H9 (cell line): ENCODE measurements at regions not wholly inside any gene's neighbourhood (a gene's known extent, or its start where the extent isn't known, plus 50 kb on each side); places are given as distances from the start of the nearest gene placed in this dataset.

Experiments
- DNase-seq: peaks from one replicate; pipeline ENCODE4 v3.0.0-alpha.2; 2017
- H2AFZ ChIP-seq: one replicate; pipeline ENCODE4 v1.6.1; 2013; ENCODE audit warnings: mild to moderate bottlenecking, low read length, control low read depth, moderate library complexity
- H2AK5ac ChIP-seq: 2 replicates; pipeline ENCODE4 v1.6.1; 2013; ENCODE audit warnings: low read length, control low read depth, mixed read lengths; ENCODE audit not compliant: insufficient read length
- H2BK120ac ChIP-seq: one replicate; pipeline ENCODE4 v1.6.1; 2013; ENCODE audit warnings: low read depth, mild to moderate bottlenecking, low read length, control low read depth, inconsistent platforms; ENCODE audit not compliant: poor library complexity, severe bottlenecking
- H2BK12ac ChIP-seq: 2 replicates; pipeline ENCODE4 v1.6.1; 2013; ENCODE audit warnings: low read length, control low read depth, mixed read lengths, low read depth; ENCODE audit not compliant: insufficient read length
- H2BK15ac ChIP-seq: 2 replicates; pipeline ENCODE4 v1.6.1; 2013; ENCODE audit warnings: low read depth, low read length, control low read depth
- H2BK20ac ChIP-seq: one replicate; pipeline ENCODE4 v1.6.1; 2013; ENCODE audit warnings: low read depth, mild to moderate bottlenecking, low read length, control low read depth, inconsistent platforms; ENCODE audit not compliant: poor library complexity, severe bottlenecking
- H2BK5ac ChIP-seq: 2 replicates; pipeline ENCODE4 v1.6.1; 2013; ENCODE audit warnings: low read length, control low read depth, mixed read lengths; ENCODE audit not compliant: insufficient read length
- H3K14ac ChIP-seq: 2 replicates; pipeline ENCODE4 v1.6.1; 2013; ENCODE audit warnings: low read length, control low read depth; ENCODE audit not compliant: insufficient read depth
- H3K18ac ChIP-seq: 2 replicates; pipeline ENCODE4 v1.6.1; 2013; ENCODE audit warnings: low read depth, mild to moderate bottlenecking, mixed read lengths, low read length, control low read depth; ENCODE audit not compliant: insufficient read length
- H3K23ac ChIP-seq: 2 replicates; pipeline ENCODE4 v1.6.1; 2013; ENCODE audit warnings: low read length, control low read depth, mixed read lengths, low read depth; ENCODE audit not compliant: insufficient read length
- H3K23me2 ChIP-seq: 2 replicates; pipeline ENCODE4 v1.6.1; 2013; ENCODE audit warnings: low read depth, mild to moderate bottlenecking, mixed read lengths, low read length, control low read depth; ENCODE audit not compliant: insufficient read length, poor library complexity, severe bottlenecking
- H3K27ac ChIP-seq: 2 replicates; pipeline ENCODE4 v1.5.1; 2013; ENCODE audit warnings: low read length, control low read depth, mixed read lengths, low read depth; ENCODE audit not compliant: insufficient read length
- H3K27me3 ChIP-seq: 2 replicates; pipeline ENCODE4 v1.6.1; 2013; ENCODE audit warnings: low read length, control low read depth, inconsistent platforms; ENCODE audit not compliant: insufficient read depth
- H3K4ac ChIP-seq: 2 replicates; pipeline ENCODE4 v1.6.1; 2013; ENCODE audit warnings: low read depth, mild to moderate bottlenecking, control low read depth, inconsistent platforms, low read length, moderate library complexity
- H3K4me1 ChIP-seq: 2 replicates; pipeline ENCODE4 v1.6.1; 2013; ENCODE audit warnings: low read length, control low read depth, inconsistent platforms; ENCODE audit not compliant: insufficient read depth
- H3K4me2 ChIP-seq: 2 replicates; pipeline ENCODE4 v1.6.1; 2013; ENCODE audit warnings: low read length, control low read depth, mixed read lengths; ENCODE audit not compliant: insufficient read length, insufficient read depth
- H3K56ac ChIP-seq: 2 replicates; pipeline ENCODE4 v1.6.1; 2013; ENCODE audit warnings: low read depth, mild to moderate bottlenecking, mixed read lengths, low read length, control low read depth; ENCODE audit not compliant: insufficient read length
- H3K79me1 ChIP-seq: 2 replicates; pipeline ENCODE4 v1.6.1; 2013; ENCODE audit warnings: low read depth, mild to moderate bottlenecking, moderate library complexity, low read length, control low read depth, inconsistent platforms; ENCODE audit not compliant: insufficient read depth, poor library complexity, severe bottlenecking
- H3K79me2 ChIP-seq: 2 replicates; pipeline ENCODE4 v1.6.1; 2013; ENCODE audit warnings: low read length, control low read depth, inconsistent platforms; ENCODE audit not compliant: insufficient read depth
- H3K9ac ChIP-seq: 2 replicates; pipeline ENCODE4 v1.6.1; 2013; ENCODE audit warnings: low read length, control low read depth, mixed read lengths; ENCODE audit not compliant: insufficient read length; ENCODE audit errors: extremely low read depth
- H3K9me3 ChIP-seq: one replicate; pipeline ENCODE4 v1.6.1; 2013; ENCODE audit warnings: low read depth, low read length, inconsistent platforms; ENCODE audit not compliant: control insufficient read depth
- H3T11ph ChIP-seq: one replicate; pipeline ENCODE4 v1.6.1; 2013; ENCODE audit warnings: mild to moderate bottlenecking, low read length, control low read depth, inconsistent platforms
- H4K20me1 ChIP-seq: one replicate; pipeline ENCODE4 v1.6.1; 2013; ENCODE audit not compliant: control insufficient read depth, insufficient read length, insufficient read depth
- H4K5ac ChIP-seq: 2 replicates; pipeline ENCODE4 v1.6.1; 2013; ENCODE audit warnings: low read depth, mild to moderate bottlenecking, mixed read lengths, low read length, control low read depth; ENCODE audit not compliant: insufficient read length
- H4K8ac ChIP-seq: replicated peaks from 2 replicates; pipeline ENCODE4 v1.6.1; 2013; ENCODE audit warnings: low read length, control low read depth, mixed read lengths, low read depth; ENCODE audit not compliant: insufficient read length
- H4K91ac ChIP-seq: 2 replicates; pipeline ENCODE4 v1.6.1; 2013; ENCODE audit warnings: low read depth, mild to moderate bottlenecking, moderate library complexity, mixed read lengths, low read length, control low read depth; ENCODE audit not compliant: insufficient read length
- H3K27ac Mint-ChIP-seq, 3 experiments: 2 replicates in 2 of 3; 3 replicates in 1 of 3; pipeline ENCODE4 v1.8.0; 2020 to 2021; ENCODE audit warnings: mixed read lengths in 3 of 3, mild to moderate bottlenecking in 1 of 3, moderate library complexity in 1 of 3
- H3K27me3 Mint-ChIP-seq: 2 replicates; pipeline ENCODE4 v1.8.0; 2021; ENCODE audit warnings: low read depth, mild to moderate bottlenecking, moderate library complexity, mixed read lengths
- H3K36me3 Mint-ChIP-seq, 3 experiments: 2 replicates in 2 of 3; 3 replicates in 1 of 3; pipeline ENCODE4 v1.8.0; 2020 to 2021; ENCODE audit warnings: low read depth in 3 of 3, mixed read lengths in 3 of 3; ENCODE audit not compliant: insufficient read depth in 1 of 3
- H3K4me1 Mint-ChIP-seq, 2 experiments: 2 replicates each; pipeline ENCODE4 v1.8.0; 2020; ENCODE audit warnings: mixed read lengths in 2 of 2
- H3K4me3 Mint-ChIP-seq, 2 experiments: 2 replicates in 1 of 2; 3 replicates in 1 of 2; pipeline ENCODE4 v1.8.0; 2020 to 2021; ENCODE audit warnings: mild to moderate bottlenecking in 2 of 2, mixed read lengths in 2 of 2, moderate library complexity in 1 of 2
- H3K9me3 Mint-ChIP-seq, 2 experiments: 2 replicates in 1 of 2; 3 replicates in 1 of 2; pipeline ENCODE4 v1.8.0; 2020; ENCODE audit warnings: mild to moderate bottlenecking in 2 of 2, mixed read lengths in 2 of 2, moderate library complexity in 1 of 2
- WGBS: extraction: QIAGEN DNeasy Blood & Tissue Kit; methylation state at CpG from one replicate; pipeline ENCODE4 v1.1.7; 2013; ENCODE audit warnings: missing lambda C conversion rate, low lambda C conversion rate, mixed read lengths; ENCODE audit not compliant: insufficient read length; ENCODE audit errors: extremely low coverage; 5-methylcytosine and 5-hydroxymethylcytosine counted together
- TF ChIP-seq, protein P1 (sequence below): fragments of 200-600 bp; sonication (generic); conservative IDR thresholded peaks from 3 replicates; pipeline ENCODE4 v1.8.0; 2021; ENCODE audit warnings: antibody characterized with exemption, mild to moderate bottlenecking

DNA sequence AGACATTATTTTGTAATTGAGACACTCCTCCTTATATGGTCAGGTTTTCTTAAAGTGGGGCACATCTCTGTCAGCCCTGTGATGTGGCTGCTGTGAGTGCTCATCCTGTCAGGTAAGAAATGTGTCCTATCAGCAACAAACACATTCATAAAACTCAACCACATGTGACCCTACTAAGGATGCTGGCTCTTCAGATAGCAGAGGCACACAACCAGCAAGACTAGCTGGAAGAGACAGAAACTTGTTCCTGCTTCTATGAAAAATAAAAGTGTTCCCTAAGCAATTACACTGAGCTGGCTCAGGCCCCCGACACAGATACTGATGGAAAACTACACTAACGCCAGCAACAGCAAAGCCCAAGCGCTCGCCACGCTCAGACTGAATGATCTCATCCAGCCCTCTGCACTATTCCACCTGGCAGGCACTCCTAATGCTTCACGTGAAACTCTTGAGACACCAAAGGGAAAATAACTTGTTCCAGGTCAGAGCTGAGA is 49.8 kb upstream of the CYP2D6 start:
- no peaks in the 10 kb centered on the region for H3K9me3 ChIP-seq
- no peak overlapping the region for H3K4ac ChIP-seq
- no peak overlapping the region for H3K18ac ChIP-seq
- DNase-seq = no peak
- no peak overlapping the region for H3K27ac ChIP-seq
- H3K27me3 Mint-ChIP-seq = no peaks in the 10 kb centered on the region
- peaks cover 13 to 14% of the 10 kb centered on the region in 2 experiments for H3K4me1 Mint-ChIP-seq
- no peak overlapping the region for H2BK120ac ChIP-seq
- peak overlapping the region in 1 of 3 experiments; percentile 66; a peak in 2 of 7 replicates for H3K27ac Mint-ChIP-seq
- no CpG with 5 or more reads among the region's 6 CpGs for WGBS
- H3K36me3 Mint-ChIP-seq = peaks cover 5 to 29% (median 22%) of the 10 kb centered on the region in 3 experiments; a peak in 6 of 7 replicates
- H3K56ac ChIP-seq = no peak overlapping the region
- H4K8ac ChIP-seq = no peak overlapping the region
- no peak overlapping the region for H3K23ac ChIP-seq
- H4K91ac ChIP-seq = no peak overlapping the region
- no peak overlapping the region for H3K4me2 ChIP-seq
- H2BK5ac ChIP-seq = no peak overlapping the region
- H4K20me1 ChIP-seq = no peaks in the 10 kb centered on the region
- H2BK12ac ChIP-seq = no peak overlapping the region
- no peak overlapping the region for H2BK20ac ChIP-seq
- no peak overlapping the region for H3T11ph ChIP-seq
- H3K9me3 Mint-ChIP-seq = no peaks in the 10 kb centered on the region; a peak in 1 of 5 replicates
- peaks cover 4% of the 10 kb centered on the region for H3K79me1 ChIP-seq
- no peak overlapping the region for H3K14ac ChIP-seq
- TF ChIP-seq, protein P1, sequence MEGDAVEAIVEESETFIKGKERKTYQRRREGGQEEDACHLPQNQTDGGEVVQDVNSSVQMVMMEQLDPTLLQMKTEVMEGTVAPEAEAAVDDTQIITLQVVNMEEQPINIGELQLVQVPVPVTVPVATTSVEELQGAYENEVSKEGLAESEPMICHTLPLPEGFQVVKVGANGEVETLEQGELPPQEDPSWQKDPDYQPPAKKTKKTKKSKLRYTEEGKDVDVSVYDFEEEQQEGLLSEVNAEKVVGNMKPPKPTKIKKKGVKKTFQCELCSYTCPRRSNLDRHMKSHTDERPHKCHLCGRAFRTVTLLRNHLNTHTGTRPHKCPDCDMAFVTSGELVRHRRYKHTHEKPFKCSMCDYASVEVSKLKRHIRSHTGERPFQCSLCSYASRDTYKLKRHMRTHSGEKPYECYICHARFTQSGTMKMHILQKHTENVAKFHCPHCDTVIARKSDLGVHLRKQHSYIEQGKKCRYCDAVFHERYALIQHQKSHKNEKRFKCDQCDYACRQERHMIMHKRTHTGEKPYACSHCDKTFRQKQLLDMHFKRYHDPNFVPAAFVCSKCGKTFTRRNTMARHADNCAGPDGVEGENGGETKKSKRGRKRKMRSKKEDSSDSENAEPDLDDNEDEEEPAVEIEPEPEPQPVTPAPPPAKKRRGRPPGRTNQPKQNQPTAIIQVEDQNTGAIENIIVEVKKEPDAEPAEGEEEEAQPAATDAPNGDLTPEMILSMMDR = no peak
- peaks cover 4% of the 10 kb centered on the region; the same call in 1 of the 2 replicates for H3K4me1 ChIP-seq
- H3K27me3 ChIP-seq = no peaks in the 10 kb centered on the region
- H3K4me3 Mint-ChIP-seq = no peak overlapping the region
- H2AFZ ChIP-seq = no peak overlapping the region
- peaks cover 3% of the 10 kb centered on the region; the same call in 1 of the 2 replicates for H3K79me2 ChIP-seq
- no peak overlapping the region for H2AK5ac ChIP-seq
- no peaks in the 10 kb centered on the region for H3K23me2 ChIP-seq
- H4K5ac ChIP-seq = no peak overlapping the region
- no peak overlapping the region for H3K9ac ChIP-seq
- H2BK15ac ChIP-seq = no peak overlapping the region
